ENCODE measurements at regions not wholly inside any gene's neighbourhood (a gene's known extent, or its start where the extent isn't known, plus 50 kb on each side); places are given as distances from the start of the nearest gene placed in this dataset.

DNA sequence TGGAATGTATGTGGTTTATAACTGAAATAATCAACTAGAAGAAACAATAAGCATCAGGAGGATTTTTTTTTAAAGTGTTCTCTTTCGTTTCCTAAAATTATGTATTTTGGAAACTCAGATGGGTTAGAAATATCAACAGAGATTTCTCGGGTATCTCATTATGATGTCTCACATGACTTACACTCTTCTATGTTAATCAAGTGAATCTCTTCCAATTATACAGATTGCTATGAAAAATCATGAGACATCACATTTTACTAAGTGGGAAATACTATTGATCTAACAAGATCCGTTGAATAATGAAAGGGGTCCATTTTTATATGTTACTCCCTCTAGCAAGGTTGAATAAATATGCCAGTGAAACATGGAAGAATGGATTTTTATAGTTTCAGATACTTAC, 54.7 kb upstream of the NRIP1 start:
- Histone ChIP-seq H3K9me2 (replicated peaks; ENCODE audit: low read depth, low read length) (no peaks in the 10 kb centered on the region), H4K20me1 (ENCODE audit: insufficient read depth, low read length, poor library complexity, severe bottlenecking) (no peaks in the 10 kb centered on the region), H3F3A (ENCODE audit: low read depth) (no peaks in the 10 kb centered on the region), H3K4me3 (ENCODE audit: low read length, poor library complexity, severe bottlenecking) (no peak overlapping the region), H3K9me3 (ENCODE audit: insufficient read depth, low read depth, low read length) (no peaks in the 10 kb centered on the region), H3K9ac (ENCODE audit: low read depth, low read length, poor library complexity, severe bottlenecking) (no peak overlapping the region), H3K4me1 (ENCODE audit: insufficient read depth, low read length, poor library complexity, severe bottlenecking) (no peaks in the 10 kb centered on the region), H3K27me3 (ENCODE audit: insufficient read depth, low read length, poor library complexity, severe bottlenecking) (no peaks in the 10 kb centered on the region), H3K4me2 (ENCODE audit: low read depth, low read length, poor library complexity, severe bottlenecking) (no peak overlapping the region), H2AFZ (ENCODE audit: low read length) (no peak overlapping the region), H3K79me2 (ENCODE audit: insufficient read depth, low read length) (no peaks in the 10 kb centered on the region), H3K36me3 (ENCODE audit: insufficient read depth, low read length) (no peaks in the 10 kb centered on the region)
- TF ChIP-seq, protein P1, sequence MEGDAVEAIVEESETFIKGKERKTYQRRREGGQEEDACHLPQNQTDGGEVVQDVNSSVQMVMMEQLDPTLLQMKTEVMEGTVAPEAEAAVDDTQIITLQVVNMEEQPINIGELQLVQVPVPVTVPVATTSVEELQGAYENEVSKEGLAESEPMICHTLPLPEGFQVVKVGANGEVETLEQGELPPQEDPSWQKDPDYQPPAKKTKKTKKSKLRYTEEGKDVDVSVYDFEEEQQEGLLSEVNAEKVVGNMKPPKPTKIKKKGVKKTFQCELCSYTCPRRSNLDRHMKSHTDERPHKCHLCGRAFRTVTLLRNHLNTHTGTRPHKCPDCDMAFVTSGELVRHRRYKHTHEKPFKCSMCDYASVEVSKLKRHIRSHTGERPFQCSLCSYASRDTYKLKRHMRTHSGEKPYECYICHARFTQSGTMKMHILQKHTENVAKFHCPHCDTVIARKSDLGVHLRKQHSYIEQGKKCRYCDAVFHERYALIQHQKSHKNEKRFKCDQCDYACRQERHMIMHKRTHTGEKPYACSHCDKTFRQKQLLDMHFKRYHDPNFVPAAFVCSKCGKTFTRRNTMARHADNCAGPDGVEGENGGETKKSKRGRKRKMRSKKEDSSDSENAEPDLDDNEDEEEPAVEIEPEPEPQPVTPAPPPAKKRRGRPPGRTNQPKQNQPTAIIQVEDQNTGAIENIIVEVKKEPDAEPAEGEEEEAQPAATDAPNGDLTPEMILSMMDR (conservative IDR thresholded peaks at IDR 0.05; ENCODE audit: low read length): no peak
- no peak for TF ChIP-seq EZH2phosphoT487 (IDR thresholded peaks at IDR 0.05; ENCODE audit: borderline replicate concordance)

DNA sequence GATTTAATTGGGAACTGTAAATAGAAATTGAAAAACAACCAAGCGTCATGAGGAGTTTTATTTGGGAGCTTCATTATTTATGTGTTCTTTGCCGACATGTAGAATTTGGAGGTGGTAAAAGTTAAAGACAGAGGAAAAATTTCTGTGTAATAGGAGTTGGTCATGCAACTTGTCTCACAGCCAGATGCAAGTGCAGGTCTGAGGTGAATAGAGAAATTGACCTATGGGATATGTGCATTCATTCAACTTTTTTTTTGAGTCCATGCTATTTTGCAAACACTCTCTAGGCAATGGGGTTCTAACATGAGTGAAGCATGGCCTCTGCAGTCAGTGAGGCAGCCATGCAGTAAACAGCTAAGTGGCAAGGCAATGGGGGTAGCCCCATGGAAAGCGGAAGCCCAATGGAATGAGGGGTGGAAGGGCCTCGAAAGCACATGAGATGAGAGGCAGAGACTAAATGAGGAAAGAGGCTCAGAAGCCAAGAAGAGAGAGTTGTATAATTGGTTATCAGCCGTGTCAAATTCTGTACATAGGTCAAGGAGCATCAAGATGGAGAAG, 56.4 kb upstream of the NRIP1 start:
- no peaks in the 10 kb centered on the region for H3K36me3 ChIP-seq (ENCODE audit: insufficient read depth, low read length)
- H3K9me3 ChIP-seq (ENCODE audit: insufficient read depth, low read depth, low read length): no peaks in the 10 kb centered on the region
- H3K27me3 ChIP-seq (ENCODE audit: insufficient read depth, low read length, poor library complexity, severe bottlenecking): no peaks in the 10 kb centered on the region
- no peaks in the 10 kb centered on the region for H3F3A ChIP-seq (ENCODE audit: low read depth)
- H2AFZ ChIP-seq (ENCODE audit: low read length): no peak overlapping the region
- no peaks in the 10 kb centered on the region for H4K20me1 ChIP-seq (ENCODE audit: insufficient read depth, low read length, poor library complexity, severe bottlenecking)
- H3K9me2 ChIP-seq (replicated peaks; ENCODE audit: low read depth, low read length): no peaks in the 10 kb centered on the region
- H3K4me2 ChIP-seq (ENCODE audit: low read depth, low read length, poor library complexity, severe bottlenecking): no peak overlapping the region
- H3K9ac ChIP-seq (ENCODE audit: low read depth, low read length, poor library complexity, severe bottlenecking): no peak overlapping the region
- H3K4me3 ChIP-seq (ENCODE audit: low read length, poor library complexity, severe bottlenecking): no peak overlapping the region
- H3K4me1 ChIP-seq (ENCODE audit: insufficient read depth, low read length, poor library complexity, severe bottlenecking): no peaks in the 10 kb centered on the region
- H3K79me2 ChIP-seq (ENCODE audit: insufficient read depth, low read length): no peaks in the 10 kb centered on the region
- TF ChIP-seq, protein P1 (conservative IDR thresholded peaks at IDR 0.05; ENCODE audit: low read length): no peak
- no peak for TF ChIP-seq EZH2phosphoT487 (IDR thresholded peaks at IDR 0.05; ENCODE audit: borderline replicate concordance)

DNA sequence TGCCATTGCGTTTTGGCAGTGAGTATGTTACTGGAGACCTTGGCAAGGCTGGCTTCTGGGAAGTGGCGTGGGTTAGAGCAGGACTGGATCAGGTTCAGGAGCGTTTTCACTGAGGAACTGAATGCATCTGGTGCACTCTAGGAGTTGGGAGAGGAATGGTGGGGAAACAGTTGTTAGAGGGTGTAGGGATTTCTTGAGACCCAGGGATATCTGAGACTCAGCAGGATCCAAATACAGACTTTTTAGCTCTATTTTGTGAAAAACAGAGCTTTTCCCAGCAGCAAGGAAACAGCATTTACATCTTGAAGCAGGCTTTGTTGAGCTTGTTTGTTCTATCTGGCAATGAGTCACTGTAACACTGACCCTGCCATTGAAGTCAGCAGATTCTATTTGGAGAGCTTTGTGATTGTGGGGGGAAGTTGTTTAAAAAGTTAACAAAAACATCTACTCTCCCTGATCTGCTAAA, 56.9 kb upstream of the NRIP1 start:
- Histone ChIP-seq H3K9me3 (ENCODE audit: insufficient read depth, low read depth, low read length) (no peaks in the 10 kb centered on the region), H2AFZ (ENCODE audit: low read length) (no peak overlapping the region)

More for the DNA sequence above, 56.9 kb upstream of the NRIP1 start:
- no peak overlapping the region for H3K4me2 ChIP-seq (ENCODE audit: low read depth, low read length, poor library complexity, severe bottlenecking)
- no peaks in the 10 kb centered on the region for H3F3A ChIP-seq (ENCODE audit: low read depth)
- no peaks in the 10 kb centered on the region for H3K79me2 ChIP-seq (ENCODE audit: insufficient read depth, low read length)
- no peaks in the 10 kb centered on the region for H3K9me2 ChIP-seq (replicated peaks; ENCODE audit: low read depth, low read length)
- no peaks in the 10 kb centered on the region for H3K4me1 ChIP-seq (ENCODE audit: insufficient read depth, low read length, poor library complexity, severe bottlenecking)
- H4K20me1 ChIP-seq (ENCODE audit: insufficient read depth, low read length, poor library complexity, severe bottlenecking): no peaks in the 10 kb centered on the region
- TF ChIP-seq, protein P1 (conservative IDR thresholded peaks at IDR 0.05; ENCODE audit: low read length): no peak
- no peak for TF ChIP-seq EZH2phosphoT487 (IDR thresholded peaks at IDR 0.05; ENCODE audit: borderline replicate concordance)
- no peak overlapping the region for H3K9ac ChIP-seq (ENCODE audit: low read depth, low read length, poor library complexity, severe bottlenecking)
- H3K27me3 ChIP-seq (ENCODE audit: insufficient read depth, low read length, poor library complexity, severe bottlenecking): no peaks in the 10 kb centered on the region
- H3K36me3 ChIP-seq (ENCODE audit: insufficient read depth, low read length): no peaks in the 10 kb centered on the region
- H3K4me3 ChIP-seq (ENCODE audit: low read length, poor library complexity, severe bottlenecking): no peak overlapping the region
